ENCODE measurements at regions not wholly inside any gene's neighbourhood (a gene's known extent, or its start where the extent isn't known, plus 50 kb on each side); places are given as distances from the start of the nearest gene placed in this dataset.
"Not testable (repeated sequence)": the region's sequence is repeated elsewhere in the genome, so short reads cannot be mapped to it uniquely, and the experiment has no call there.

DNA sequence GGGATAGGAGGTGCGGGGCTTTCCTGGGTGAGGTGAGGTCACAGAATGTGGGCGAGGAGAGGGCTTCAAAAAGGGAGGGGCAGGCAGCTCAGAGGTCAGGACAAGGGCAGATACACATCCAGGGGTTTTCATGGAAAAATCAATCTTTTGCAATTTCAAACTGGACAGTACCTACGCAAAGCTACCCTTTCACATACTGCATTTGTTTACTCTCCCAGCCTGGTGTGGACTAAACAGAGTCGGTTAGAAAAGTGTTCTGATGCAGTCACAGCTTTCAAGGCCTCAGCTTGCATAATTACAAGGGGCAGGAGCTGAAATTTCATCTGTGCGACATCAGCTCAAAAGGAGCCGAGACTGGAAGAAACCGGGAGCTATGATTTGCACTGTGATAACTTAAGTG, 309.9 kb upstream of the SOX1 start:
- DNase-seq (ENCODE audit: low spot score), result not testable (repeated sequence)

DNA sequence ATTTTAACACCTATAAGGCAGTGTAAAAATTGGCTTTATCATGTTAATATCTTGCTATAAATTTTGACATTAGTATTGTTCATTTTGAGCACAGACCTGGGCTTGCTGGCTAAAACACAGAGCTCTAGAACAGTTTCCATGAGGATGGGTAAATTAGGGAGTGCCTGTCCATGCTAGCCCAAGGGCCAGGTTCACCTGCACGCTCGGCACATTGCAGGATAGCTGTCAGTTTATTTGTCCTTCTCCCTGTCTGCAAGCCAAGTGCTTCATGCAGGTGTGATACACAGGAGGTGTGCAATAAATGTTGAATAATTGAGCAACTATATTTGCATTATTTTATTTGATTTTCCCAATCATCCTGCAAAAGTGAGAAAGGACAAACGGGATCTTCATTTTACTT, 309.3 kb upstream of the SOX1 start:
- not testable (repeated sequence) for DNase-seq (ENCODE audit: low spot score)

DNA sequence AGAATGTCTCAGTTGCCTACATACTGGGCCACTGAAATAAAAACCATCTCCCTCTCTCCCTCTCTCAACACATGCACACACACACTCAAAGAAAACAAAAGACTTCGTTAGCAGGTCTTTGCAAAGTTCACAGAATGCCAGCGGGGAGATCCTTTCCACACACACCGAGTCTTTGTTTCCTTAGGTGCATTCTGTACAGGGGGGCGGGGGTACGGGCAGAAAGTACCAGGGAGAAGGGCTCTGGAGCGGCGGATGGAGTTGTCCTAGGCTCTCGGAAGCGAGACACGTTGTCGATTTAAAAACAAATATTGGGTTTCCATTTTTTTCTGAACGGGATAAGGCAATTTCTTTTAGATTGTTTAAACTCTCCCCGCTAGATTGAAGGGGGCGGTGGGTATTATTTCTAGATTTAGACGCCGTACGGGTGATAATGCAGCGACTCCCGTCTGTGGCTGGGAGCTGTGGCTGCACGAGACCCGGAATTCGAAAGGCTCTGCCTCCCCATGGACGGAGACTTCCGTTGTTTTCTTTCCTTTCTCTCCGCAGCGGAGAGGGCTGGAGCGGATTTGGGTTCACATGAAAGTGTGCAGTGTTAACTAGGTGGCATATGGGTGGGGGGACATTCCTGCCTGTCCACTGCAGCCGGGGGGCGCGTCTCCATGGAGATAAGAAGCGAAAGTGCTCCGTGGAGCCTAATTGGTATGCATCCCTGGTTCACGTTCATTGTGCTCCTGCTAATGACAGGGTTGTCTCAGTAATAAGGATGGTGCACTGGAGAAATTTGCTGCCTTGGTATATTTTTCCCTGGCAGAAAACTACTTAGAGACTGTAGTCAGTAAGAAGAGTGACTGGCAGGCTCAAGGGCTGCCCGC, 303.7 kb upstream of the SOX1 start:
- not testable (repeated sequence) for DNase-seq (ENCODE audit: low spot score)

DNA sequence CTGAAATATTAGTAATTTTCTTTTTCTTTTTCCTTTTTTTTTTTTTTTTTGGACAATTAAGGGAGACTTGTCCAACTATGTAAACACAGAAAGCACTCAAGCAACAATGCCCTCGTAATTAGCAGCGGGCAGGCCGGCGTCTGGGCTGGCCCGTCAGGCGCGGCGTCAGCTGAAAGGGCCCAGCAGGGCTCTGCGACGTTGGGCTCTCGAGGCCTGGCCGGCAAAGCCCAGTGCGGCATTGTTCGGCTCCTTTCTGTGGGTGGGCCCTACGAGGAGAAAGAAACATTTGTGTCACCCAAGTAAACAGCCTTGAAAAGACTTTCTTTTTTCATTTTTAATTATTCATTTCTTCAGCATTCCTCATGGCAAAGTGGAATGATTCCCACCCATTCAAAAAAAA, 302.4 kb upstream of the SOX1 start:
- DNase-seq (ENCODE audit: low spot score), result not testable (repeated sequence)

DNA sequence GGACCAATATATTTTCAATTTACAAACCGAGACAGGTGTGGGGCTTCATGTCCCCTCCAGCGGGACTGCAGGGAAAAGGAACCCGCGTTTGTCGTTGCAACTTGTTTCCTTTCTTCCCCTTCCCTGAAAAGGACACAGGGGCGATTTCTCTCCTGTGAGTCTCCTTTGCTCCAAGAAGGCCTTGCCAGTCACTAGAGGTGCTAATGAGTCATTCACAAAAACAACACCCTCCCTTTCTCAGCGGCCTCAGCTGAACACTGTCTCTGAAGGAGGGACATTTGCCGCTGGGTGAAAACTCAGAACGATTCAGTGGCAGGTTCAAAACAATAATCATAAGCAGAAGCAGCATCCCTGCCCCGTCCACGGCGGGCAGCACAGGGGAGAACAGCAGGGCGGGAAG, 302.0 kb upstream of the SOX1 start:
- not testable (repeated sequence) for DNase-seq (ENCODE audit: low spot score)

DNA sequence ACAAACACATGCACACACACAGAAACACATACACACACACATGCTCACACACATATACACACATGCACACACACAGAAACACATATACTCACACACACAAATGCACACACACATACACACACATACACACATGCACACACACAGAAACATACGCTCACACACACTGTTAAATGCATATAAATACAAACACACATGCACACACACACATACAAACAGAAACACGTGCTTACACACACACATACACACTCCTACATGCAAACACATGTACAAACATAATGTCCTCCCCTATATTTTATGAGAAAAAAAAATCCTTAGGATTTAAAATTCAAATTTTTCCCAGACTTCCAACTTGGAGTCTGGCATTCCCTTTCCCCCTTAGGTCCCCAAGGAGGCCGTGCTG, 291.2 kb upstream of the SOX1 start:
- DNase-seq (ENCODE audit: low spot score), result not testable (repeated sequence)

DNA sequence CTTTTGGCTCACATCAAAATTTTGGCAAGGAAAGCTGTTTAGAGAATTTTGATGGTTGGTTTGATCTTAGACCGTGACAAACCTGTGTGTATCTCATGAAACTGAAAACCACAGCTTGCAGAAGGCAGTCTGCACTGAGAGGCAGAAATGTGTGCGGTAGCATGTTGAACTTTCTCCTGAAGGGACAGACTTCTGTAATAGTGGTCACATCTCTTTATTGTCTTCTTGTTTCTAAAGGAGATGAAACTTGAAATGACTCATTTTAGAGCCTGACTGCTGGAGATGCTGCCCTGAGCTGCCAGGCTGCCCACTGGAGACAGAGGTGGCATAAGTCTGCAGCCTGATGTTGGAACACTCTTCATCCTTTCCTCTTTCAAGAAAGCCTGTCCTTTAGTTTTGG, 289.6 kb upstream of the SOX1 start:
- DNase-seq (ENCODE audit: low spot score), result not testable (repeated sequence)

DNA sequence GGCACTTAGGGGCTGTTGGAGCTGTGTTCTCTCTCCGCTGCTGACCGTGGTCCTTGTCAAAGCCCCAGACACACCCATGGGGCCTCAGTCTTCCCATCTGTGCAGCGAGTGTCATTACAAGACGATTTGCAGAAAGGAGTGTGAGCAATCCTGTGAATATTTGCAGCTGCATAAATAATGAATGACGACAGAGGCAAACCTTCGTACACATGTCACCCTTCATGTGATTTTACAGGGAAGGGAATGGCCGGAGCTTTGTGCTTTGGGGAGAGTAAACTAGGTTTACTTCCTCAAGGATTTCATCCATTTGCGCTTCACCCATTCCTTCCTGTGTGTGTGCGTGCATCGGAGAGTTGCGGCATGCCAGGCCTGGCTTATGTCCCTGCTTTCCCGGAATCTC, 285.6 kb upstream of the SOX1 start:
- DNase-seq (ENCODE audit: low spot score), result not testable (repeated sequence)

DNA sequence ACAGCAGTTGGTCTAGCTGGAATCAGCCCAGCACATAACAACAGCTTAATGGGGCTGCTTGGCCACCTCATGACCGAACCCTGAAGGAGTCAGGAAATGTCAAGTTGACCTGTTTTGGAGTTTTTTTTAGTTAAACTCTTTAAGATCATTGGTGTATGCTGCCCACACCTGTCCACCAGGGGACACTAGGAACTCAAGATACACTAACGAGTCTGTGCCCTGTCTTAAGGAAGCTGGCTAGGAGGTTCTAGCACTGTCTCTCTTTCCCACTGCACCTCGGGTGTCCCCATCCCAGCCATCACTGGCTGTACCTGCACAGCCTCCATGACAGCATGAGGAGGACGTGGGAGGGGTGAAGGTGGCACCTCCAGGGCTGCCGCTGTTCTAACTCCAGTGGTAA, 279.6 kb upstream of the SOX1 start:
- DNase-seq (ENCODE audit: low spot score), result not testable (repeated sequence)

DNA sequence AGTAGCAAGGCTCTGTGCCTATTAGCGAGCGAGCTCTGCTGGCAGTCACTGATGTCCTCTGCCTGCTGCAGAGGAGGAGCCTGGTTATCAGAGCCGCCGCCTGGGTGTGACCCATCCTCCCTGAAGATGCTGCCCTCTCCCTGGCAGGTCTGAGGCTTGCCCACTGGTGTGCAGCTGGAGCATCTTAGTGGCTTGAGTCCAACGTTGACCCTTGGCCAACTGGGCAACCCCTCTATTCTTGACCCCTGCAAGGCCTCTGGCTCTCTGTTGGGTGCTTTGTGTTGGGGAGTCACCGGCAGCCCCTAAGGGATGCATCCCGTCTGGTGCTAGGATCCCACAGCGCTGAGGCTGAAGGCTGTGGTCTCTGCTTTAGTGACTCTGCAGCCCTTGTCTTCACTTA, 277.9 kb upstream of the SOX1 start:
- peak; percentile 0 for DNase-seq (ENCODE audit: low spot score)

DNA sequence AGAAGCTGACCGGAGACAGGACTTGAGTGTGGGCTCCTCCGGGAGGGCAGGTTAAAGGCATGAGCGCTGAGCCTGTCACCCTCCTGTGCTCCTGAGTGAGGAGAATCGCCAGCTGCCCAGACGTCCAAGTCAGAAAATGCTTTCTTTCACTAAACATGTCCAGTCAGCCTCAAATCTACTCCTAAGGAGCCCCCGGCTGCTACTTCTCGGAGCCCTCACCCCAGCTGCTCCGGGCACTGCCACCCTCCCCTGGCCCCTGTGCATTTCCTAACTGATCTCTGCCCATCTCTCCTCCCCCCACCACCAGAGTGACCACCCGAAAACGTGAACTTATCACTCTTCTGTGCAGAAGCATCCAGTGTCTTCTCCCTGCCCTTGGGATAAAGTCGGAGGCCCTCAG, 277.5 kb upstream of the SOX1 start:
- peak; percentile 0 for DNase-seq (ENCODE audit: low spot score)

DNA sequence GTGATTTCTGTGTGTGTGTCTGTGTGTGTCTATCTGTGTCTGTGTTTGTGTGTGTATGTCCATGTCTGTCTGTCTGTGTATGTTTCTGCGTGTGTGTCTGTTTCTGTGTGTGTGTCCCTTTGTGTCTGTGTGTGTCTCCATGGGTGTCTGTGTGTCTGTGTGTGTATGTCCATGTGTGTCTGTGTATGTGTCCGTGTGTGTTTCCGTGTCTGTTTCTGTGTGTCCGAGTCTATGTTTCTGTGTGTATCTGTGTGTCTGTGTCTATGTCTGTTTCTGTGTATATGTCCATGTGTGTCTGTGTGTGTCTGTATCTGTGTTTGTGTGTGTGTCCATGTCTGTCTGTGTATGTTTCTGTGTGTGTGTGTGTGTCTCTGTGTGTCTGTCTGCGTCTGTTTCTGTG, 276.3 kb upstream of the SOX1 start:
- DNase-seq (ENCODE audit: low spot score), result peak; percentile 0

DNA sequence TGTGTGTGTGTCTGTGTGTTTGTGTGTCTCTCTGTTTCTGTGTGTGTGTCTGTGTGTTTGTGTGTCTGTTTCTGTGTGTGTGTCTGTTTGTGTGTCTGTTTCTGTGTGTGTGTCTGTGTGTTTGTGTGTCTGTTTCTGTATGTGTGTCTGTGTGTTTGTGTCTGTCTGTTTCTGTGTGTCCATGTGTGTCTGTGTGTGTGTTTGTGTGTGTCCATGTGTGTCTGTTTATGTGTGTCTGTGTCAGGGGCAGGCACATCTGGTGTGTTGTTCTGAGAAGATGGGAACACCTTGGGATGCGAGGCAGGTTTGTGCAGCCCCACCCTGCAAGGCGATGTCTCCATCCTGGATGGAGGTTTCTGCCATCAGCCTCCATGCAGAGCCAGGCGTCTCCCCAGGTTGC, 275.8 kb upstream of the SOX1 start:
- DNase-seq (ENCODE audit: low spot score), result peak; percentile 0

DNA sequence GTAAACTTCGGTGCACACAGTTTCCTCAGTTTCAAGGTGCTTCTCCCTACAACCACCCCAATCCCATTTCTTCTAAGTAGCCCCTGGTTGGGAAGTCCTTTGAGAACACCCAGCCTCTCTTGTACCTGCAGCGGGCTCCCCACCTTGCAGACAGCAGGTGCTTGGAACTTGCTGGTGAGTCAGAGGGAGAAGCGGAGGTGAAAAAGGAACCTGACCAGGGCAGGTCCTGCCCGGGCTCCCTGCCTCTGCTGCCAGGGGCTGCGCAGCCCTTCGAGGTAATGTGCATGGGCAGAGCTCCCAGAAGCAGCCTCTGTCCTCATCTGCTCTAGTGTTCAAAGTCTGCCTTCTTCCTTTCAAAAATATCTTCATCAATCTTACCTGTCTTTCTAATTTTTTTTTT, 274.0 kb upstream of the SOX1 start:
- DNase-seq (ENCODE audit: low spot score), result peak; percentile 0
